GM12864 (cell line): ENCODE measurements at regions not wholly inside any gene's neighbourhood (a gene's known extent, or its start where the extent isn't known, plus 50 kb on each side); places are given as distances from the start of the nearest gene placed in this dataset.

Source experiments
- DNase-seq: peaks from one replicate; pipeline ENCODE4 v3.0.0-alpha.2; 2011; ENCODE audit warnings: low read depth
- H3K4me3 ChIP-seq: 2 replicates; pipeline ENCODE4 v1.5.1; 2011; ENCODE audit warnings: mild to moderate bottlenecking, low read depth, low read length, control low read depth
- TF ChIP-seq, protein P1 (sequence below): IDR thresholded peaks from 2 replicates; pipeline ENCODE4 v1.5.1; 2011; ENCODE audit warnings: low read depth, mild to moderate bottlenecking, moderate library complexity, low read length, control low read depth, inconsistent platforms; ENCODE audit errors: missing control alignments

GRCh38 chr3:13145131-13145825, 72.0 kb upstream of the IQSEC1 start:
- no peak for DNase-seq
- no peak overlapping the region for H3K4me3 ChIP-seq
- TF ChIP-seq, protein P1, sequence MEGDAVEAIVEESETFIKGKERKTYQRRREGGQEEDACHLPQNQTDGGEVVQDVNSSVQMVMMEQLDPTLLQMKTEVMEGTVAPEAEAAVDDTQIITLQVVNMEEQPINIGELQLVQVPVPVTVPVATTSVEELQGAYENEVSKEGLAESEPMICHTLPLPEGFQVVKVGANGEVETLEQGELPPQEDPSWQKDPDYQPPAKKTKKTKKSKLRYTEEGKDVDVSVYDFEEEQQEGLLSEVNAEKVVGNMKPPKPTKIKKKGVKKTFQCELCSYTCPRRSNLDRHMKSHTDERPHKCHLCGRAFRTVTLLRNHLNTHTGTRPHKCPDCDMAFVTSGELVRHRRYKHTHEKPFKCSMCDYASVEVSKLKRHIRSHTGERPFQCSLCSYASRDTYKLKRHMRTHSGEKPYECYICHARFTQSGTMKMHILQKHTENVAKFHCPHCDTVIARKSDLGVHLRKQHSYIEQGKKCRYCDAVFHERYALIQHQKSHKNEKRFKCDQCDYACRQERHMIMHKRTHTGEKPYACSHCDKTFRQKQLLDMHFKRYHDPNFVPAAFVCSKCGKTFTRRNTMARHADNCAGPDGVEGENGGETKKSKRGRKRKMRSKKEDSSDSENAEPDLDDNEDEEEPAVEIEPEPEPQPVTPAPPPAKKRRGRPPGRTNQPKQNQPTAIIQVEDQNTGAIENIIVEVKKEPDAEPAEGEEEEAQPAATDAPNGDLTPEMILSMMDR, result peak; percentile 19

GRCh38 chr3:13144163-13145023, 71.2 kb upstream of the IQSEC1 start:
- TF ChIP-seq, protein P1, result no peak
- H3K4me3 ChIP-seq, result no peak overlapping the region
- no peak for DNase-seq

GRCh38 chr3:13143381-13144004, 70.3 kb upstream of the IQSEC1 start:
- TF ChIP-seq, protein P1, result no peak
- DNase-seq, result no peak
- H3K4me3 ChIP-seq, result no peak overlapping the region

GRCh38 chr3:13142552-13143380, 69.5 kb upstream of the IQSEC1 start:
- no peak overlapping the region for H3K4me3 ChIP-seq
- no peak for DNase-seq
- TF ChIP-seq, protein P1, result no peak

- H3K4me3 ChIP-seq, result no peak overlapping the region
- no peak for DNase-seq
- TF ChIP-seq, protein P1, result no peak
Measured at GRCh38 chr3:13141991-13142412, 68.8 kb upstream of the IQSEC1 start.

GRCh38 chr3:13141183-13141582, 68.0 kb upstream of the IQSEC1 start:
- TF ChIP-seq, protein P1, result no peak
- H3K4me3 ChIP-seq, result no peak overlapping the region
- DNase-seq, result no peak
